T-cell (primary cell): ENCODE measurements at regions not wholly inside any gene's neighbourhood (a gene's known extent, or its start where the extent isn't known, plus 50 kb on each side); places are given as distances from the start of the nearest gene placed in this dataset.

Experiments used
- ATAC-seq, 4 experiments: fragments of 200-7000 bp in 3 of 4; fragments of 150-1000 bp in 1 of 4; cut with Tn5 transposase; replicated peaks in 1 of 4; 1 replicate in 3 of 4; 2 replicates in 1 of 4; pipeline ENCODE4 v1.10.0; 2021; ENCODE audit warnings: moderate library complexity in 3 of 4, mild to moderate bottlenecking in 2 of 4, moderate number of reproducible peaks in 1 of 4
- CTCF ChIA-PET, 2 donors: fragments of 300-600 bp; sonication (Branson Sonifier 250); formaldehyde crosslinking; loops; one replicate each; lab custom pipeline; 2022; ENCODE audit warnings: antibody characterized with exemption in 2 of 2; lab: Charles Lee
- POLR2A ChIA-PET, 2 donors: fragments of 300-600 bp; sonication (Branson Sonifier 250); formaldehyde crosslinking; loops; one replicate each; lab custom pipeline; 2022; ENCODE audit warnings: antibody characterized with exemption in 2 of 2; lab: Charles Lee
- DNase-seq, 35 experiments: peaks; one replicate each; pipeline versions ENCODE4 v3.0.0 to v3.0.0-alpha.2; 2013 to 2023
- H3K27ac ChIP-seq: one replicate; pipeline ENCODE4 v1.5.1; 2013; ENCODE audit warnings: low read length
- H3K27me3 ChIP-seq, 2 experiments: replicated peaks in 1 of 2; 1 replicate in 1 of 2; 2 replicates in 1 of 2; pipeline versions ENCODE4 v1.6.1 to v1.7.0; 2013; ENCODE audit warnings: low read length in 1 of 2, mixed read lengths in 1 of 2; ENCODE audit not compliant: control insufficient read depth in 2 of 2, insufficient read depth in 2 of 2; ENCODE audit errors: extremely low read depth in 1 of 2
- H3K36me3 ChIP-seq, 2 donors: 1 replicate in 1 of 2; 2 replicates in 1 of 2; pipeline versions ENCODE4 v1.6.1 to v1.7.0; 2013; ENCODE audit warnings: low read length in 1 of 2; ENCODE audit not compliant: control insufficient read depth in 2 of 2, insufficient read depth in 1 of 2; ENCODE audit errors: extremely low read depth in 1 of 2
- H3K4me1 ChIP-seq, 2 experiments: 1 replicate in 1 of 2; 2 replicates in 1 of 2; pipeline versions ENCODE4 v1.6.1 to v1.7.0; 2013; ENCODE audit warnings: low read length in 2 of 2, mixed read lengths in 1 of 2; ENCODE audit not compliant: insufficient read depth in 2 of 2, control insufficient read depth in 1 of 2; ENCODE audit errors: extremely low read depth in 1 of 2
- H3K4me3 ChIP-seq, 2 donors: 1 replicate in 1 of 2; 2 replicates in 1 of 2; pipeline versions ENCODE4 v1.5.1 to v1.7.0; 2013; ENCODE audit warnings: mild to moderate bottlenecking in 2 of 2, low read length in 1 of 2, moderate library complexity in 1 of 2; ENCODE audit not compliant: control insufficient read depth in 1 of 2; ENCODE audit errors: extremely low read depth in 1 of 2
- H3K9me3 ChIP-seq: 2 replicates; pipeline ENCODE4 v1.7.0; 2013
- H3K27ac Mint-ChIP-seq, 2 donors: one replicate each; pipeline ENCODE4 v1.8.0; 2020 to 2021; ENCODE audit warnings: mild to moderate bottlenecking in 2 of 2, mixed read lengths in 2 of 2
- H3K27me3 Mint-ChIP-seq, 2 donors: one replicate each; pipeline ENCODE4 v1.8.0; 2021 to 2022; ENCODE audit warnings: mixed read lengths in 2 of 2
- H3K36me3 Mint-ChIP-seq: one replicate; pipeline ENCODE4 v1.8.0; 2021; ENCODE audit warnings: mixed read lengths
- H3K4me1 Mint-ChIP-seq, 3 donors: one replicate each; pipeline ENCODE4 v1.8.0; 2020 to 2022; ENCODE audit warnings: mixed read lengths in 3 of 3, mild to moderate bottlenecking in 1 of 3
- H3K4me3 Mint-ChIP-seq, 3 donors: one replicate each; pipeline ENCODE4 v1.8.0; 2020 to 2022; ENCODE audit warnings: mild to moderate bottlenecking in 3 of 3, mixed read lengths in 3 of 3, moderate library complexity in 3 of 3
- H3K9me3 Mint-ChIP-seq, 3 donors: one replicate each; pipeline ENCODE4 v1.8.0; 2020 to 2022; ENCODE audit warnings: mixed read lengths in 3 of 3
- WGBS: methylation state at CpG from one replicate; pipeline ENCODE4 v1.1.5; 2013; ENCODE audit warnings: missing lambda C conversion rate; ENCODE audit not compliant: insufficient coverage; 5-methylcytosine and 5-hydroxymethylcytosine counted together

DNA sequence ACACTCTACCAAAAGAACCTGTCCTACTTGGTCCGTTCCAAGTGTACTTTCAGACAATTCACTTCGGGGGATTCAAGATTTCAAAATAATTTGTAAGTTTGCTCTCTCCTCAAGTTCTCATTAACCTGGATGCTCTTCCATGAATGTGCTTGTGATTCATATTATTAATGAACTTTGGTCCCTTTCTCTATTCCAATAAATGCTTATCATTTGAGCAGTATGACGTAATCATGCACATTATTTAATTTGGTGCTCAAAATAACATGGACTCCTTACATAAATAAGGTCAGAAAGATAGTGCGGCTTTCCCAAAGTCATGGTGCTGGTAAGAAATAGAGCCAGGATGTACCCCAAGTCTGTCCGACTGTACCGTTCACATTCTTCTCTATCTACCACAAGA, 323.2 kb upstream of the SLCO3A1 start:
- peaks cover 0 to 3% of the 10 kb centered on the region in 2 experiments for H3K27me3 ChIP-seq
- WGBS: no CpG with 5 or more reads among the region's 6 CpGs
- Mint-ChIP-seq H3K27ac (no peak overlapping the region), H3K36me3 (no peaks in the 10 kb centered on the region), H3K9me3 (no peaks in the 10 kb centered on the region), H3K27me3 (peaks cover 0 to 10% of the 10 kb centered on the region in 2 donors), H3K4me1 (peaks cover 10 to 39% (median 26%) of the 10 kb centered on the region in 3 donors), H3K4me3 (peak overlapping the region in 1 of 3 donors; percentile 3)
- no peaks in the 10 kb centered on the region for H3K36me3 ChIP-seq
- POLR2A ChIA-PET: no interaction called here
- H3K9me3 ChIP-seq: no peaks in the 10 kb centered on the region
- no peak overlapping the region for H3K27ac ChIP-seq
- CTCF ChIA-PET: interaction anchor here in 1 of 2 donors (0.7 to 1.1 kb wide), 2 partner anchors 73 to 250 kb away, joined by 3 to 4 read pairs; no protein-coding TSS in a partner anchor
- no peak overlapping the region for H3K4me3 ChIP-seq
- DNase-seq (no peak), ATAC-seq (no peak)
- peaks cover 6% of the 10 kb centered on the region in 2 experiments for H3K4me1 ChIP-seq

DNA sequence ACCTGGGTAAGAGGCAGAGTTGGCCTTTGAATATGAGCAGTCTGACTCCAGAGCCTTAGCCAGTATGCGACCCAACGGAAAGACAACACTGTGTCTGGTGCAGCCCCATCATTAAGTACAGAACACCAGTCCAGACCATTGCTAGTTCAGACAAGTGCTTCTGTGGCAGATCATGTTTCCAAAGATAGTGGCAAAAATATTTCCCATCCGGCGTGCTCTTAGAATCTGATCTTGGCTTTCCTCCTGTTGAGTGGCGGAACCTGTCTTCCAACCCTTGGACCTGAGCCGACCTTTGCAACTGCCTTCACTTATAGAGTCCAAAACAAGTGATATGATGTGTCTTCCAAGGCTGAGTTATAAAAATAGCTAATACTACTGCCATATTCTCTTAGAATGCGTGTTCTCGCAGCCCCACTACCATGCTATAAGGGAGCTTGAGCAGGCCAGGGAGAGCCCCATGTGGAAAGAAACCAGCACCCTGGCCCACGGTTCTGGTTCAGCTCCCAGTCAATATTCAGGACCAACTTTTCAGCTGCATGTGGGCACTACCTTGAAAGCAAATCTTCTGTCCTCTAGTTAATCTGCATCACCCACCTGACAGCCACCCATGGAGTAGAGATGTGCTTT, 322.4 kb upstream of the SLCO3A1 start:
- ChIA-PET POLR2A (no interaction called here), CTCF (no interaction called here)
- no peak overlapping the region for H3K4me3 ChIP-seq
- no peak for DNase-seq
- H3K27me3 Mint-ChIP-seq: peaks cover 0 to 5% of the 10 kb centered on the region in 2 donors
- H3K4me1 ChIP-seq: peaks cover 6% of the 10 kb centered on the region in 2 experiments
- no peaks in the 10 kb centered on the region for H3K9me3 ChIP-seq
- H3K27me3 ChIP-seq: peaks cover 0 to 3% of the 10 kb centered on the region in 2 experiments
- H3K9me3 Mint-ChIP-seq: no peaks in the 10 kb centered on the region
- ATAC-seq: no peak
- no peak overlapping the region for H3K4me3 Mint-ChIP-seq
- H3K27ac Mint-ChIP-seq: no peak overlapping the region
- H3K27ac ChIP-seq: no peak overlapping the region
- 94% methylated on average over 6 of the region's 9 CpGs for WGBS
- no peaks in the 10 kb centered on the region for H3K36me3 ChIP-seq
- H3K36me3 Mint-ChIP-seq: no peaks in the 10 kb centered on the region
- H3K4me1 Mint-ChIP-seq: peaks cover 10 to 34% (median 28%) of the 10 kb centered on the region in 3 donors

DNA sequence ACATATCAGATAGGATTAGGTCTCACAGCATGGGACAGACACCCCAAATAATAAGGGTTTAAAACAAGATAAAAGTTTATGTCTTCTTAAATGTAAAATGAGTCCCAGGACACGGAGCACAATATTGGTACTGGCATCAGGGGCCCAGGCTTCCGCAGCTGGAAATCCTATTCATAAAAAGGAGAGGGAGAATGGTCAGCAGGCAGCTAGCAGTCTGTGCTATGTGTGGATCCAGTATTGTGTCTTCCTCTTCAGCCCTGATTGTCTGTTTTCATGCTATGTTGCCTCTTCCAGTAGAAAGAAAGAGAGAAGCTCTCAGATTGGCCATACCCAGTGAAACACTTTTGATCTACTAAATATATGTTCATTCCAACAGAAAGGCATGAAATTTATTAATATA, 319.3 kb upstream of the SLCO3A1 start:
- Histone ChIP-seq H3K36me3 (no peaks in the 10 kb centered on the region), H3K4me3 (no peak overlapping the region), H3K9me3 (no peaks in the 10 kb centered on the region), H3K27me3 (peaks cover 0 to 3% of the 10 kb centered on the region in 2 experiments), H3K4me1 (peaks cover 2 to 6% of the 10 kb centered on the region in 2 experiments), H3K27ac (no peak overlapping the region)
- H3K4me1 Mint-ChIP-seq: peaks cover 8 to 16% (median 14%) of the 10 kb centered on the region in 3 donors
- no peaks in the 10 kb centered on the region for H3K27me3 Mint-ChIP-seq
- no peaks in the 10 kb centered on the region for H3K36me3 Mint-ChIP-seq
- ATAC-seq (no peak), DNase-seq (no peak)
- CTCF ChIA-PET: no interaction called here
- 60% methylated on average over 1 of the region's 2 CpGs for WGBS
- no peak overlapping the region for H3K4me3 Mint-ChIP-seq
- no peaks in the 10 kb centered on the region for H3K9me3 Mint-ChIP-seq
- POLR2A ChIA-PET: no interaction called here
- no peak overlapping the region for H3K27ac Mint-ChIP-seq

- H3K27ac Mint-ChIP-seq: no peak overlapping the region
- no peak overlapping the region for H3K4me3 Mint-ChIP-seq
- H3K27me3 ChIP-seq: peaks cover 0 to 3% of the 10 kb centered on the region in 2 experiments
- H3K36me3 ChIP-seq: no peaks in the 10 kb centered on the region
- no peak overlapping the region for H3K27ac ChIP-seq
- H3K36me3 Mint-ChIP-seq: no peaks in the 10 kb centered on the region
- H3K4me1 ChIP-seq: peaks cover 0 to 2% of the 10 kb centered on the region in 2 experiments
- H3K4me3 ChIP-seq: no peak overlapping the region
- H3K9me3 ChIP-seq: no peaks in the 10 kb centered on the region
- DNase-seq (no peak), ATAC-seq (no peak)
- H3K9me3 Mint-ChIP-seq: no peaks in the 10 kb centered on the region
- CTCF ChIA-PET: interaction anchor here (0.6 kb wide), 4 partner anchors 8 to 563 kb away, joined by 3 to 6 read pairs (median 4); no protein-coding TSS in a partner anchor
- H3K4me1 Mint-ChIP-seq: peaks cover 1 to 8% (median 7%) of the 10 kb centered on the region in 3 donors
- no peaks in the 10 kb centered on the region for H3K27me3 Mint-ChIP-seq
- WGBS: no CpG with 5 or more reads among the region's 2 CpGs
- POLR2A ChIA-PET: no interaction called here
These were observed 318.5 kb upstream of the SLCO3A1 start for GRCh38 chr15:91534976-91535375.

DNA sequence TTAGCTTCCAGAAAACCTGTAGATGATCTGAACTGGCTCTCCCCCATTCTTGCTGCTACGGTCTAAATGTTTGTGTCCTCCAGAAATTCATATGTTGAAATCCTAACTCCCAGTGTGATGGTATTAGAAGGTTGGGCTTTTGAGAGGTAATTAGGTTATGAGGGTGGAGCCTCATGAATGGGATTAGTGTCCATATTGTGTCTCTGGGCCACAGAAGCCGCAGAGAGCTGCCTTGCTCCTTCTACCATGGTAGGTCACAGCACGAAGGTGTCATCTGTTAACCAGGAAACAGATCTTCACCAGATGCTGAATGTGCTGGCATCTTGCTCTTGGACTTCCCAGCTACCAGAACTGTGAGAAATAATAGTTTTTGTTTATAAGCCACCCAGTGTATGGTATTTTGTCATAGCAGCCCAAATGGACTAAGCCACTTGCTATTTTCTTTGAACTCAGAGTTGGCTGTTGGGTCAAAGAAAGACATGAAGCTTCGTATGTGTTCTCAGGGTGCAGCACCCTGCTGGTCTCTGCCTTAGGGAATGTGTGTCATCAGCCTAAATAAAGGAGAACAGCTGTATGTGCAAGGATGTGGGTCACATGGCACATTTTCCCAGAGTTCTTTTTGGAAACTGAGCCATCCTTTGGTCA, 317.5 kb upstream of the SLCO3A1 start:
- H3K36me3 ChIP-seq: no peaks in the 10 kb centered on the region
- no peaks in the 10 kb centered on the region for H3K36me3 Mint-ChIP-seq
- DNase-seq (no peak), ATAC-seq (no peak)
- H3K27me3 Mint-ChIP-seq: no peaks in the 10 kb centered on the region
- H3K27ac ChIP-seq: no peak overlapping the region
- no peak overlapping the region for H3K4me3 ChIP-seq
- no peaks in the 10 kb centered on the region for H3K9me3 ChIP-seq
- H3K9me3 Mint-ChIP-seq: no peaks in the 10 kb centered on the region
- POLR2A ChIA-PET: no interaction called here
- WGBS: 92% methylated on average over 2 of the region's 4 CpGs
- no peak overlapping the region for H3K4me3 Mint-ChIP-seq
- H3K27ac Mint-ChIP-seq: no peak overlapping the region
- CTCF ChIA-PET: no interaction called here
- H3K27me3 ChIP-seq: peaks cover 0 to 3% of the 10 kb centered on the region in 2 experiments
- no peaks in the 10 kb centered on the region for H3K4me1 ChIP-seq
- H3K4me1 Mint-ChIP-seq: peaks cover 0 to 2% (median 0%) of the 10 kb centered on the region in 3 donors

GRCh38 chr15:91537856-91538255, 315.7 kb upstream of the SLCO3A1 start:
- POLR2A ChIA-PET: no interaction called here

More at GRCh38 chr15:91537856-91538255, 315.7 kb upstream of the SLCO3A1 start:
- Mint-ChIP-seq H3K27me3 (no peaks in the 10 kb centered on the region), H3K4me3 (no peak overlapping the region), H3K36me3 (no peaks in the 10 kb centered on the region), H3K4me1 (peaks cover 0 to 2% (median 0%) of the 10 kb centered on the region in 3 donors), H3K27ac (no peak overlapping the region), H3K9me3 (no peaks in the 10 kb centered on the region)
- ATAC-seq (no peak), DNase-seq (no peak)
- CTCF ChIA-PET: no interaction called here
- H3K27ac ChIP-seq: no peak overlapping the region
- 80% methylated on average over 1 of the region's 5 CpGs for WGBS
- no peaks in the 10 kb centered on the region for H3K9me3 ChIP-seq
- no peaks in the 10 kb centered on the region for H3K27me3 ChIP-seq
- no peaks in the 10 kb centered on the region for H3K36me3 ChIP-seq
- no peak overlapping the region for H3K4me3 ChIP-seq
- no peaks in the 10 kb centered on the region for H3K4me1 ChIP-seq
